GM12873 (cell line): ENCODE measurements at regions not wholly inside any gene's neighbourhood (a gene's known extent, or its start where the extent isn't known, plus 50 kb on each side); places are given as distances from the start of the nearest gene placed in this dataset.

ENCODE experiments used
- CTCF ChIP-seq: IDR thresholded peaks from 2 replicates; pipeline ENCODE4 v1.5.1; 2012; ENCODE audit warnings: low read depth, mild to moderate bottlenecking, moderate library complexity, low read length, control low read depth; ENCODE audit not compliant: insufficient read depth; ENCODE audit errors: missing control alignments

- TF ChIP-seq CTCF, result no peak
Observed at GRCh38 chr2:33839791-33840190, 240.7 kb upstream of the FAM98A start.

GRCh38 chr2:33836628-33837027 is 237.5 kb upstream of the FAM98A start:
- no peak for TF ChIP-seq CTCF

GRCh38 chr2:33835911-33836310 is 236.8 kb upstream of the FAM98A start:
- no peak for TF ChIP-seq CTCF

GRCh38 chr2:33822964-33823363 is 223.9 kb upstream of the FAM98A start:
- no peak for TF ChIP-seq CTCF

GRCh38 chr2:33812707-33813106 is 213.6 kb upstream of the FAM98A start:
- TF ChIP-seq CTCF, result no peak

- no peak for TF ChIP-seq CTCF
Observed at GRCh38 chr2:33810046-33810835, 211.1 kb upstream of the FAM98A start.

- no peak for TF ChIP-seq CTCF
Observed at GRCh38 chr2:33806041-33806440, 206.9 kb upstream of the FAM98A start.
